Pancreas (tissue), 10 donors: ENCODE measurements at regions not wholly inside any gene's neighbourhood (a gene's known extent, or its start where the extent isn't known, plus 50 kb on each side); places are given as distances from the start of the nearest gene placed in this dataset.

Source experiments
- ATAC-seq, 4 donors: fragments of 200-7000 bp; cut with Tn5 transposase; one replicate each; pipeline versions ENCODE4 v1.8.0 to v1.9.1; 2020; ENCODE audit warnings: mild to moderate bottlenecking in 4 of 4, moderate library complexity in 4 of 4
- DNase-seq, 6 donors: peaks; one replicate each; pipeline ENCODE4 v3.0.0-alpha.2; 2020
- FAIRE-seq: peaks from 2 replicates; lab custom pipeline; 2012; peaks lifted over from hg19 to GRCh38; lab: Jason Lieb, UNC
- H3K27ac ChIP-seq, 4 donors: fragments of 200-600 bp; sonication (generic); 1 replicate in 3 of 4; 2 replicates in 1 of 4; pipeline versions ENCODE4 v1.5.0 to v1.8.0; 2020
- H3K27me3 ChIP-seq, 4 donors: fragments of 200-600 bp; one replicate each; pipeline ENCODE4 v1.8.0; 2021
- H3K36me3 ChIP-seq, 3 donors: fragments of 200-600 bp; sonication (generic) in 1 of 3; one replicate each; pipeline versions ENCODE4 v1.5.0 to v1.8.0; 2020 to 2021
- H3K4me1 ChIP-seq, 3 donors: fragments of 200-600 bp; one replicate each; pipeline ENCODE4 v1.8.0; 2021
- H3K4me3 ChIP-seq, 4 donors: fragments of 200-600 bp; sonication (generic) in 2 of 4; one replicate each; pipeline versions ENCODE4 v1.5.0 to v1.8.0; 2020 to 2021
- H3K9me3 ChIP-seq, 4 donors: fragments of 200-600 bp; one replicate each; pipeline ENCODE4 v1.8.0; 2021
- WGBS, 2 donors: extraction: QIAGEN DNeasy Blood & Tissue Kit; methylation state at CpG; one replicate each; pipeline ENCODE4 v1.1.7; 2013; 5-methylcytosine and 5-hydroxymethylcytosine counted together
- intact Hi-C, 3 donors: fragments of 100-400 bp; cut with DNase I; formaldehyde crosslinking; loops; one replicate each; pipeline versions ENCODE4 v1.11.1 to v1.14.2; 2022
- TF ChIP-seq, protein P1 (sequence below), 4 donors: fragments of 200-600 bp; sonication (generic) in 3 of 4; IDR thresholded peaks; one replicate each; pipeline versions ENCODE4 v1.5.0 to v1.8.0; 2021; ENCODE audit warnings: antibody characterized with exemption in 4 of 4
- donor health status: healthy with polysubstance abuse.
- donor health status: DM: no; HTN: no; CAD: no; lungs with moderate emphysema.
- donor health status: DM: no; HTN: no; CAD: no.
- donor health status: control.
- donor health status: control.
- donor health status: Bipolar disorder and iron deficiency.
- donor health status: DM: yes; HTN: yes; CAD: no.
- donor health status: DM: no; HTN: no; CAD: no.
- donor health status: DM: no; HTN: no; CAD: no.
- donor health status: DM: yes; HTN: yes; CAD: no.

DNA sequence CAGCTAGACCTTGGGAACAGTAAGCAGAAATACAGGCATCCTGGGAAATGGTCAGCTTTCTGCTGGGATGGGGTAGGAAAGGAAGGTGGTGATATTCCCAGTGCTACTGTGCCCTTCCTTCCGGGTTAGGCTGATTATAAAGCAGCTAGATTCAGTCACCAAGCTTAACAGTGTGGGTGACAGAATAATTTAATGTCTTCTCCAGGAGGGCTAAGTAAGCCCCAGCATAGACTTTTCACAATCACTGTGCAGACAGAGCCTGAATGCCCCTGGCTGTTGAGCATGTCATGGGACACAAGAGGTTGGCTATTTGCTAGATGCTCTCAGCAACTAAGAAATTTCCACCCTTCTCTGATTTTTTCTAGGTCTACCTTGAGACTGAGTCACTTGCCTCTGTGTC is 513.0 kb downstream of the TOX3 start:
- no peak for FAIRE-seq
- Histone ChIP-seq H3K36me3 (no peaks in the 10 kb centered on the region), H3K4me1 (no peaks in the 10 kb centered on the region), H3K9me3 (no peaks in the 10 kb centered on the region), H3K27ac (no peak overlapping the region), H3K27me3 (no peaks in the 10 kb centered on the region), H3K4me3 (no peak overlapping the region)
- intact Hi-C loops, result no loop called here
- TF ChIP-seq, protein P1, sequence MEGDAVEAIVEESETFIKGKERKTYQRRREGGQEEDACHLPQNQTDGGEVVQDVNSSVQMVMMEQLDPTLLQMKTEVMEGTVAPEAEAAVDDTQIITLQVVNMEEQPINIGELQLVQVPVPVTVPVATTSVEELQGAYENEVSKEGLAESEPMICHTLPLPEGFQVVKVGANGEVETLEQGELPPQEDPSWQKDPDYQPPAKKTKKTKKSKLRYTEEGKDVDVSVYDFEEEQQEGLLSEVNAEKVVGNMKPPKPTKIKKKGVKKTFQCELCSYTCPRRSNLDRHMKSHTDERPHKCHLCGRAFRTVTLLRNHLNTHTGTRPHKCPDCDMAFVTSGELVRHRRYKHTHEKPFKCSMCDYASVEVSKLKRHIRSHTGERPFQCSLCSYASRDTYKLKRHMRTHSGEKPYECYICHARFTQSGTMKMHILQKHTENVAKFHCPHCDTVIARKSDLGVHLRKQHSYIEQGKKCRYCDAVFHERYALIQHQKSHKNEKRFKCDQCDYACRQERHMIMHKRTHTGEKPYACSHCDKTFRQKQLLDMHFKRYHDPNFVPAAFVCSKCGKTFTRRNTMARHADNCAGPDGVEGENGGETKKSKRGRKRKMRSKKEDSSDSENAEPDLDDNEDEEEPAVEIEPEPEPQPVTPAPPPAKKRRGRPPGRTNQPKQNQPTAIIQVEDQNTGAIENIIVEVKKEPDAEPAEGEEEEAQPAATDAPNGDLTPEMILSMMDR (IDR thresholded peaks at IDR 0.05), result no peak
- DNase-seq, result no peak
- WGBS, 2 donors, result 36 to 54% methylated on average over 1 of the region's 1 CpG
- no peak for ATAC-seq

GRCh38 chr16:52022980-52023379 is 524.0 kb downstream of the TOX3 start:
- no peaks in the 10 kb centered on the region for H3K9me3 ChIP-seq
- no peaks in the 10 kb centered on the region for H3K4me1 ChIP-seq
- FAIRE-seq, result no peak
- H3K36me3 ChIP-seq, result no peaks in the 10 kb centered on the region
- WGBS, 2 donors, result 29 to 30% methylated on average over 4 of the region's 4 CpGs
- intact Hi-C loops, result no loop called here
- ATAC-seq, result no peak
- DNase-seq, result no peak
- no peak overlapping the region for H3K4me3 ChIP-seq
- H3K27me3 ChIP-seq, result no peaks in the 10 kb centered on the region
- TF ChIP-seq, protein P1 (IDR thresholded peaks at IDR 0.05), result no peak
- H3K27ac ChIP-seq, result no peak overlapping the region

- 55 to 75% methylated on average over 3 of the region's 3 CpGs for WGBS, 2 donors
- H3K9me3 ChIP-seq, result no peaks in the 10 kb centered on the region
- no peaks in the 10 kb centered on the region for H3K27me3 ChIP-seq
- no peak overlapping the region for H3K27ac ChIP-seq
- TF ChIP-seq, protein P1 (IDR thresholded peaks at IDR 0.05), result no peak
- H3K4me3 ChIP-seq, result no peak overlapping the region
- DNase-seq, result no peak
- H3K4me1 ChIP-seq, result no peaks in the 10 kb centered on the region
- no peak for ATAC-seq
- H3K36me3 ChIP-seq, result no peaks in the 10 kb centered on the region
- intact Hi-C loops, result no loop called here
- FAIRE-seq, result no peak
Observed at GRCh38 chr16:52022177-52022576, 524.8 kb downstream of the TOX3 start.

DNA sequence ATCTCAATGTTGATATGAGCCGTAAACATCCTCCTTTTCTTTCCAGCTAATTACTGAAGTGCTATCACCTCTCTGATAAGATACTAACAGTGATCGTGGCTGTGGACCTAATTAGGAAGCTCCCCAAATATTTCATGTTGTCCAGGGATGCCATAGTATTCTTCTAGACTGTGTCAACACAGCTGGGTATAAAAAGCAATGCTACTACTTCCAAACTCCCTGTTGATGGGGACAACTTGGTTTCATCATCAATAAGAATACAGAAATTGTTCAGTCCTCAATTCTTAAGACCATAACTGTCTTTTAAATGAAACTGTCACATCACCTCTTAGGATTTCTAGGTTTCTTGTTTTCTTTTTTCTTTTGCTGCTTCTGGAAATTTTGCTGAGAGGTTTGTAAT is 530.6 kb downstream of the TOX3 start:
- WGBS, 2 donors, result 27 to 36% methylated on average over 2 of the region's 2 CpGs
- no peak overlapping the region for H3K27ac ChIP-seq
- no peak overlapping the region for H3K4me3 ChIP-seq
- FAIRE-seq, result no peak
- TF ChIP-seq, protein P1 (IDR thresholded peaks at IDR 0.05), result no peak
- H3K36me3 ChIP-seq, result no peaks in the 10 kb centered on the region
- no peak for ATAC-seq
- no peaks in the 10 kb centered on the region for H3K4me1 ChIP-seq
- no peaks in the 10 kb centered on the region for H3K9me3 ChIP-seq
- H3K27me3 ChIP-seq, result no peaks in the 10 kb centered on the region
- intact Hi-C loops, result no loop called here
- DNase-seq, result no peak

- intact Hi-C loops, result no loop called here
- no peak overlapping the region for H3K4me3 ChIP-seq
- H3K4me1 ChIP-seq, result no peaks in the 10 kb centered on the region
- TF ChIP-seq, protein P1 (IDR thresholded peaks at IDR 0.05), result no peak
- H3K9me3 ChIP-seq, result no peaks in the 10 kb centered on the region
- no peaks in the 10 kb centered on the region for H3K27me3 ChIP-seq
- ATAC-seq (no peak), FAIRE-seq (no peak), DNase-seq (no peak)
- H3K36me3 ChIP-seq, result no peaks in the 10 kb centered on the region
- no peak overlapping the region for H3K27ac ChIP-seq
Observed at GRCh38 chr16:52005551-52005950, 541.4 kb downstream of the TOX3 start.
